ENCODE measurements at regions not wholly inside any gene's neighbourhood (a gene's known extent, or its start where the extent isn't known, plus 50 kb on each side); places are given as distances from the start of the nearest gene placed in this dataset.
"Not testable (repeated sequence)": the region's sequence is repeated elsewhere in the genome, so short reads cannot be mapped to it uniquely, and the experiment has no call there.

DNA sequence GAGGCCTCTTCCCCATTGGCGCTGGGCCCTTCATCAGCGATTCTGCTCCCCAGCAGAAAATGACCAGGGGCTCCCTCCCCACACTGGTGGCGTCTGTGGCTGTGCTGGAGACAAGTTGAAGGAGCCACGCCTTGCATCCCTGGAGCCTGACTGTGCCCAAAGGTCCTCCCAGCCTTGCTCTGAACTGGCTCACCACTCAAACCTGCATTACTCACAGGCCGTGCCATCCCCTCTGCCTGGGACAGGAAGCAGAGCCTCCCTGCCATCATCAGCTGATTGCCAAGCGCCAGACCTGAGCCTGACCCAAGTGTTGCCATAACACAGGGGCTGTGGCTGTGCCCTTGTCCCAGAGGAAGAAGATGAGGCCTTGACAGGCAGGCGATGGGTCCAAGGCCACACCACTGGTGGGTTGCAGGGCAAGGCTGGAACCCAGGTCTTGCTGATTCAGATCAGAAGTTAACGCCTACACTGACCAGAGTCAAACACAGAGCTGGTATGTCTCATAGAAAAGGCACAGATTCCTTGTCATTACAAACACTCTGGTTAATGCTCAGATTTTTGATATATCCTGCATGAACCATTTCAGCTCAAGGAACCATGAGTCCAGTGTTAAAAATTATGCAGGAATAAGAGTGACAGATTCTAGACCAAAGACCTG lies 151.1 kb downstream of the BCL2L11 start:
- not testable (repeated sequence) for DNase-seq (ENCODE audit: low read depth); H3K4me3 ChIP-seq (ENCODE audit: control insufficient read depth, low read depth, low read length)

DNA sequence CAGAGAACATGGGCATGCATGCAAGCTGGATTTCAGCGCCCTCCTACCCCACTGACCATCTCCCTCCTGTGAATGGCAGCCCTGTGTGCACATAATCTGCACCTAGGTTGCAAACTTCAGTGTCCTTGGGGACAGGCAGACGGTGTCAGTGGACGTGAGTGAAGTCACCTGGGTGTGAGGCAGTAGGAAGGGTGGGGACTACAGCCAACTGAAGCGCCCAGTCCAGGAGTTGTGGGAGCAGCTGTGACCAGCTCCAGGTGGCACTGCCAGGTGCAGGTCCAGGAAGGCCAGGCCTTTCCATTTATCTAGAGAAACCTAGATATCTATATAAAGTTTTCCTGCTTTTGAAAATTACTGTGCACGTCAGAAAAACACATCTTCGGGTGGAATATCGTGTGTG lies 152.3 kb downstream of the BCL2L11 start:
- not testable (repeated sequence) for H3K4me3 ChIP-seq (ENCODE audit: control insufficient read depth, low read depth, low read length); DNase-seq (ENCODE audit: low read depth)

DNA sequence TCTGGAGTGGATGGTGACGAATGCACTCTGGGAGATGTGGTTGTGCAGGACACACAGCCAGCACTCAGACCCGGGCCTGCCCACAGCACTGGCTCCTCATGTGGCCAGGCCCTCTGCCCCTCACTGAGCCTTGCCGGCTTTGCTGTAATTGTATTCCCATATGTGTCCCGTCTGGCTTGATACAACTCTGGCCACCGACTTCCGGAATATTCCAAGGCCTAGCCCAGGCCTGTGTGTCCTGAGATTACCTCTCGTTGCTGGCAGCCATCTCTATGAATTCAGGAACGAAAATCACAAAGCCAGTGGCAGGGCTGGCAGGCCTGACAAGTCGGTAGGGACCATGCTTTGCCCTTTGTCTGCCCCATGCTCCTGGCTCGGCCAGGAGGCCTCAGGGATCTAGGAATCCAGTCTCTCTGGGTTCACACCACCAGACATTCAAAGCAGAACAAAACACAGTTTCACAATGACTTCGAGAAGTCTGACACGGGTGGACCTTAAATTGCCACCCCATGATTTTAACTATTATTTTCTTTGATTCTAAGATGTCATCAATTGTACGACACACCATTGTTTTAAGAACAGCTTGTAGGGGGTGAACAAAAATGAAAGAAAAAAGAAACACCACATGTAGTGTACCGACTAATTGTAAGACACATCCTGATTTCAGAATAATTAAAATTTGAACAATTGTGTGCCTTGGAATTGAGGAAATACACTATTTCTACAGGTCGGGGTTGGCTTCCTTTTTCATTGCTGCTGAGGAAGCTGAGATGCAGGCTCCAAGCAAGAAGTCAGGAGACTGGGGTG lies 154.5 kb downstream of the BCL2L11 start:
- DNase-seq (ENCODE audit: low read depth); H3K4me3 ChIP-seq (ENCODE audit: control insufficient read depth, low read depth, low read length): not testable (repeated sequence)

DNA sequence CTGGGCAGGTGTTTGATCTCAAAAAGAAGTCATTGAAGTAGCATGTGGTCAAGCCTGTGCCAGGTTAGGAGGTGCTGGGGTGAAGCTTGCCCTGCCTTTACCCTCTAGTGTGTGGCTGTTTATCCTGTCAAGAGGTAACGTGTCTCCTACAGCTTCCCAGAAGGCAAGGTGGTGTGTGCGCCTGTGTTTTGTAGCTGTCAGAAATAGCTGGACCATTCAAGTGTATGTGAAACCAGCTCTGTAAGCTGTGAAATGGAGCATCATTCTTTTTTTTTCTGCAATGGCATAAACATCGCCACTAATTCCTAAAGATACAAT lies 155.1 kb downstream of the BCL2L11 start:
- not testable (repeated sequence) for H3K4me3 ChIP-seq (ENCODE audit: control insufficient read depth, low read depth, low read length); DNase-seq (ENCODE audit: low read depth)

DNA sequence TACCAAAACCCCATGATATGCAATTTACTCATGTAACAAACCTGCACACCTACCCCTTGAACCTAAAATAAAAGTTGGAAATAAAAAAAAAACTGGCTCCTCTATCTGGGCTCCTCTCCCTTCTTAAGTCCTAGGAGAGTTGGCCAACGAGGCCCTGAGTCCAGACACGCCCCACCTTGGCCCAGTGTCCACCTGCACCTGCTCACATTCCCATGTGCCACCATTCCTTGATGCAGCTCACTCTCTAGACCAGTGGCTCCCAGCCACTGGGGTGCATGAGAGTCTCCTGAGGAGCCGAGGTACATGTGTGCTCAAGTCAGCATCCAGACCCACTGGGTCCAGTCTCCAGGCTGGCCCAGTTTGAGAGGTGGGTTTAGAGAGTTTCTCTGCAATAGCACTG lies 157.4 kb downstream of the BCL2L11 start:
- not testable (repeated sequence) for DNase-seq (ENCODE audit: low read depth); H3K4me3 ChIP-seq (ENCODE audit: control insufficient read depth, low read depth, low read length)

DNA sequence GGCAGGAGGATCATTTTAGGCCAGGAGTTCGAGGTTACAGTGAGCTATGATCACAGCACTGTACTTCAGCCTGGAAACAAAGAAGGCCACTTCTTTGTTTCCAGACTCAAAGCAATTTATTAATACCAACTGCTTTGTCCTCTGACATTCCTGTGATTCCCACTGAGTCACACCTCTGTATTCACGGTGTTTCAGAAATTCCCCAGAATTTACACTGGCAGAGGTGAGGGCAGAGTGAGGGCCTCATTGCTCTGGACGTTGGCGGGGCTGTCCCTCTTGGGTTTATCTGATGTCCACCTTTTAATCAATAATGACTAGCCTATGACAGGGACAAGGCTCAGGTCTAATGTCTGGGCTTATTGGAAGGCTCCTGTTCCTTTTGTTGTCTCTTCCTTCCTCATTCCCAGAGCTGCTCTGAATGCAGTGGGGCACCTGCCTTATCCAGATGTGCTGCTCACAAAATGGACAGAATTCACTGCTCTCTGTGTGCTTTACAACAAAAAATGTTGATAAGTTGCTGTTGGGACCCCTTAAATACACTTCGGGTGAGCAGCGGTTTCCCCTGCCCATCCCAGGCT lies 160.1 kb downstream of the BCL2L11 start:
- not testable (repeated sequence) for H3K4me3 ChIP-seq (ENCODE audit: control insufficient read depth, low read depth, low read length); DNase-seq (ENCODE audit: low read depth)

DNA sequence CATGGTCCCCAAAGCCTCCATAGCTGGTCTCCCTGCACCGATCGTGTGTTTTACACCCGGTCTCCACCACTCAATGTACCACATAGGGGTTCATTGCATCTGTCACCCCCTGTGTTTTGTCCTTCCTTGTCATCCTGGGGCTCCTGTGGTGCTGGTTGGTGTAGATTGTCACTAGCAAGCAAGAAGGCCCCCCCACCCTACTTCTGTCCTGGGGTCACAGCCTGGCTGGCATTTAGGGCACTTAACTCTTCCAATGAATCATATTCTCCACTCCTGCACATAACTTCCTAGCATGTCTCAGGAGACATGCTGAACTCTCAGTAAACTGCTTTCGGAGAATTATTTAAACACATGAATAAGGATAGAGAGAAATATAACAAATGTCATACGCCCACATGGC lies 161.4 kb downstream of the BCL2L11 start:
- not testable (repeated sequence) for DNase-seq (ENCODE audit: low read depth); H3K4me3 ChIP-seq (ENCODE audit: control insufficient read depth, low read depth, low read length)

DNA sequence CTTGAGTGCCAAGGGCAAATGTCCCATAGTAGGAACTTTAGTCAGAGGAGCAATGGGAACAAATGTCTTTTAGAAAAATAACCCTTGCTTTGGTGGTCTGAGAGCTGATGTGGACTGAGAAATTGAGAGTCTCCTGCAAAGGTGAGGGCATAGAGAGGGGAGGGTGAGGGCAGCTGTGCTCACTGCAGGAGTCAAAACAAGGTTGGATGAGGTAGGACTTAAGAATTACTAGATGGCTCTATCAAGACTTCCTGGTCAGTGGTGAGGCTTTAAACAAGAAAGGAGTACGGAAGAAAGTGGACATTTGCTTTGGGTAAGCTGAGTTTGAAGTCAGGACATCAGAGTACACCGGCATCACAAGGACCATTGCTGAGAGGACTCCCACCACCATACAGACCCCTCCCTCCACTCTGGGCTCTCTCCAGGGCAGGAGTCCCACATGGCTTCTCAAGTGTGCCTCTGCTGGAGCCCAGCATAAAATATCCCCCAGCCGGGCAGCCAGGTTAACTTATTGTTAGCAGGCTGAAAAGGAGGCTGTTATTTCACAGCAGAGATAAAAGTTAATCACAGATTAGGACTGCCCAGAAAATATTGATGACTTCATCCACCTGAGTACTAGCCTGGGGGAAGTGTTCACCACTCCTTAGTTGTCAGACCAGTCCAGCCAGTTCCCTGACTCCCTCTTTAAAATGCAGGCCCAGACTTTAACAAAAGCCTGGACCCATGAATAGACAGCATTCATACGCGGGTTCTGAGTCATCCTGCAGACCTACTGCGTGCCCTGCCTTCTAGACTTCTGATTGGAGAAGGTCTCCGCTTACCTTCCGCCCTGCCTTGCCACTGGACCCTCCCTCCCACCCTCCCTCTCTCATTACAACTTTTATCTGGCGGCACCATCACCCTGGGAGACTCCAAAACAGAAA lies 167.2 kb downstream of the BCL2L11 start:
- not testable (repeated sequence) for DNase-seq (ENCODE audit: low read depth); H3K4me3 ChIP-seq (ENCODE audit: control insufficient read depth, low read depth, low read length)

DNA sequence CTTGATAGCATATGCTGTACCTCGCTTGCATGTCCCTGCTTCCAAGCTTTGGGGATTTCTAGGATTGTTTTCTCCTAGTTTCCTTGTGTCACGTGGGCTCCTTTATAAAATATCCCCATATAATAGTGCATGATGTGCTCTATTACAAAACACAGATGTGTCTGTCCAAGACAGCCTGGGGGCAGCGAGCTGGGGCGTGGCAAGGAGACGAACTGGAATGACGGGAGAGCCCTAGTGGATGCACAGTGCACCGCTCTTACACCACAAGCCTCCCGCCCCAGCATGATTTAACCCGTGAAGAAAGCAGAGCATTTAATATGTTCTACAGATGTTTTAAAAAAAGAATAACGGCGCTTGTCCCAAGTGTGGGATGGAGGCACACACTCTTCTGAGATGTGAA lies 169.7 kb downstream of the BCL2L11 start:
- not testable (repeated sequence) for H3K4me3 ChIP-seq (ENCODE audit: control insufficient read depth, low read depth, low read length)
- DNase-seq (ENCODE audit: low read depth) = peak; percentile 14

DNA sequence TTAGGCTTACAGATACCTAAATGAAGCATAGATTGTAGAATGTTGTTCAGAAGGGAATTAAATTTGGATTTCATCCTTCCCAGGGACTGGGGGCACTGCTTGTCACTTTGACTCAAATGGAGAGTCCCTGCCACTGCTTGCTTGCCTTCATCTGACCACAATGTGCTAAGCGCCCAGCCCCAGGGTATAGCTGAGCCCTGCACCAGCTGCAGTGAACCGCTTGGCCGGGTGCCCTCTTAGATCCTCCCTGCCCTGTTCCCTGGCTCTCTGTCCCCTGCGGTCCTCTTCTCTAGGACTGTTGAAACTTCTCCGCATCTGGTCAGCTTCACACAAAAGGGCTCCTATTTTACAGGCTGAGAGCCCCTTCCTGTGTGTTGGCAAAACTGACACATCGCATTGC lies 170.9 kb downstream of the BCL2L11 start:
- DNase-seq (ENCODE audit: low read depth); H3K4me3 ChIP-seq (ENCODE audit: control insufficient read depth, low read depth, low read length): not testable (repeated sequence)

DNA sequence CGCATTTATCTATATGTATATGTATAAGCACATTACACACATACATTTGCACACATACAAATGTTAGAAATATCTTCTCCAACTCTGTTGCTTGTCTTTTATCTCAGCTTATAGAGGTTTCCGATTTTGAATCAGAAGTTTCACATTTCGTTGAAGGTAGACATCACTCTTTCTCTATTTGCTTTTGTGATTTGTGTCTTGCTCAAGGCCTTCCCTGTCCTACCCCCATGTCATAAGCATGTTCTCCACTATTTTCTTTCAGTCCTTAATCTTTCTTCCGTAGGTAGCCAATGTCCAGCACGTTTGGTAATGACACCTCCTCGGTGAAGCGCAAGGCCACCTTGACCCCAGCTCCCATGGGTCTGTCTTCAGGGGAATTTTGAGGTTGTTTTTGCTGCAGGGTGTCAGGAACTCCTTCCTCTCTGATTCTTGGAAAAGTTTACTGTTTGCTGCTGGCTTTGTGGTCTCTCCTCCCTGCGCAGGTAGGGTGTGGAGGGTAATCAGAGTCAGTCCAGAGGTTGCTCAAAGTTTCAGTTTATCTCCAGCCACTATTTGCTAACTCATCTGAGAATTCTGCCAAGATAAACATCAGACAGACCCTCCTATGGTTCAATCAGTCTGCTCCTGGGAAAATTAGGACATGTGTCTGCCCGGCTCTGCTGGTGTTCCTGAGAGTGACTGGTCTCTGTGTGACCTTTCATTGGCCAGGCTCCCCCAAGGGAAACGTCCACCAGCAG lies 171.7 kb downstream of the BCL2L11 start:
- not testable (repeated sequence) for H3K4me3 ChIP-seq (ENCODE audit: control insufficient read depth, low read depth, low read length); DNase-seq (ENCODE audit: low read depth)

DNA sequence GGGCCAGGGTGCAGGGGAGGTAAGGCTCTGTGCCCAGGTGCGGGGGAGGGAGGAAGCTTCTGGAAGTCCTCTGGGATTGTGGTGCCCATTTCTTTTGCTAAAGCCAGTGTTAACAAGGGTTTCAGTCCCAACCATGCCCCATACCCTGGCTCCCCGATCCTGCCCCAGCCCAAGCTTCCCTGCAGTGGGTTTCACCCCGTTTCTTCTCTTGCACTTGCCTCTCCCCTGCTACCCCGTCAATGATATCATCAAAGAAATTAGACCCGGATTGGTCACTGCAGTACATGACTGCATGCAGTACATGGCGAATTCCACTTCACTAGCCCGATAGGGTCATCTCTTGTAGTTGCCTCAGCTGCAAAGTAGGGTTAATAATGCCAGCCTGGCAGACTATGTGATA lies 174.0 kb downstream of the BCL2L11 start:
- not testable (repeated sequence) for H3K4me3 ChIP-seq (ENCODE audit: control insufficient read depth, low read depth, low read length); DNase-seq (ENCODE audit: low read depth)

DNA sequence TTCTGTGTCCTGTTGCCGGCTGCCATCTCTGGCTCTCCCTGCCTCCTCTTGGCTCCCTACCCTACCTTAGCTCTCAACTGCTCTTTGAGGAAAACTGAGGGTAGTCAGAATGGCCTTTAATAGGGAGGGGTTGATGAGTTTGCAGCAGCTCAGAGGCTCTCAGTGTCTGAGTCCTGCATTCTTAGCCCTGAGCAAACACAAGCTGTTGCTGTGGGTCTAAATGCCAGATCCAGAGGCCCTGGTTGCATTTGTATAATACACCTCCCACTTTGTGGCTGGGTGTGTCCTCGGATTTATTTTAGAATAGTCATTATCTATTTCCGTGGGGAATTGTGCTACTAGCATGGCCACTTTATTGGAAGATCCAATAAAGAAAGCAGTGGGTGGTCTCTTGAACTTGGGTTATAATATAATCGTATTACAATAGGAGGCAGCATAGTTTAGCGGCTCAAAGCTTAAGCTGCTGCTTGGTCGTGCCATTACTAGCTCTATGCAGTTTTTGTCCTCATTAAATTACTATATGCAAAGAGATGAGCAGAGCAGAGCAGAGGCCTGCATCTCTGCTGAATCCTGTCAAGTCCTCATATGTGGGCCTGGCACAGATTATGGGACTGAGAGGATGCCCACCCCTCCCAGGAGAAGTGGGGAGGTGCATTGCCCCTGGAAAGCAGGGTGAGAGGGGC lies 175.5 kb downstream of the BCL2L11 start:
- DNase-seq (ENCODE audit: low read depth); H3K4me3 ChIP-seq (ENCODE audit: control insufficient read depth, low read depth, low read length): not testable (repeated sequence)

DNA sequence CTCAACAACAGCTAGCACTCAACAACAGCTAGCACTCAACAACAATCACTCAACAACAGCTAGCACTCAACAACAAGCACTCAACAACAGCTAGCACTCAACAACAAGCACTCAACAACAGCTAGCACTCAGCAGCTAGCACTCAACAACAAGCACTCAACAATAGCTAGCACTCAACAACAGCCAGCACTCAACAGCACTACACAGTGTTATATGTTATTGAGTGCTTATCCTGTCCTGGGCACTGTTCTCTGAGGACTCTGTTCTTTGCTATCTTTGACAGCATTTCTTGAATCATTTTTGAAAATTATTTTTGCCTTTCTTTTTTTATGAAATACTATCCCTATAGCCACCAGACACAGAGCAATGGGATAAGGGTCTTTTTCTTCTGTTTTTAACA lies 176.4 kb downstream of the BCL2L11 start:
- not testable (repeated sequence) for DNase-seq (ENCODE audit: low read depth); H3K4me3 ChIP-seq (ENCODE audit: control insufficient read depth, low read depth, low read length)

DNA sequence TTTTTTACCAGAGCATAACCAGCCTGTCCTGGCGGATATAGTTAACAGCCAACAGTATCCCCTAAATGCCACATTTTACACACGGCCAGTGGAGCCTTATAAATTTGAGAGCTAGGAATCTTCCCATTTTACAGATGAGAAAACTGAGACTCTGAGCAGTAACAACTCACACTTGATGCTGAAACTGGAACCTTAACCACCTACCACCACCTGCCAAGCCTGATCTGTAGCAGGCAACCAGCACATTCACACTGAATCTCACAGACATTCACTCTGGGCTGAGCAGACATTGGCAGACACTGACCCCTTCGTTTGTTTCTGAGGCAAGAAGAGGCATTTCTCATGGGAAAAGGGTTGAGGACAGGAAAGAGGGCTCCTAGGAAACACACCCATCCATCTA lies 178.2 kb downstream of the BCL2L11 start:
- H3K4me3 ChIP-seq (ENCODE audit: control insufficient read depth, low read depth, low read length); DNase-seq (ENCODE audit: low read depth): not testable (repeated sequence)

DNA sequence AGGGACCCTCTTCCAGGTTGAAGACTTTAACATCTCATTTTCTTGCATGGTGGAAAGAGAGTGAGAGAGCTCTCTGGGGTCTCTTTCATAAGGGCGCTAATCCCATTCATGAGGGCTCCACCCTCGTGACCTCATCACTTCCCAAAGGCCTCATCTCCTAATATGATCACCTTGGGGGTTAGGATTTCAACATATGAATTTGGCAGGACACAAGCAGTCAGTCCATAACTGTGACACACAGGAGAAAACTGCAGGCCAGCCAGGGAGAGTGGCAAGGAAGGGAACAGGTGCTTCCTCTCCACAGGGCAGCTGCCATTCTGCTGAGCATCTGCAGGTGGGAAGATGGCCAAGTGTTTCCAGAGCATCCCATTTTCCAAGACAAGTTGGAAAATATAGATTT lies 178.9 kb downstream of the BCL2L11 start:
- not testable (repeated sequence) for H3K4me3 ChIP-seq (ENCODE audit: control insufficient read depth, low read depth, low read length); DNase-seq (ENCODE audit: low read depth)

DNA sequence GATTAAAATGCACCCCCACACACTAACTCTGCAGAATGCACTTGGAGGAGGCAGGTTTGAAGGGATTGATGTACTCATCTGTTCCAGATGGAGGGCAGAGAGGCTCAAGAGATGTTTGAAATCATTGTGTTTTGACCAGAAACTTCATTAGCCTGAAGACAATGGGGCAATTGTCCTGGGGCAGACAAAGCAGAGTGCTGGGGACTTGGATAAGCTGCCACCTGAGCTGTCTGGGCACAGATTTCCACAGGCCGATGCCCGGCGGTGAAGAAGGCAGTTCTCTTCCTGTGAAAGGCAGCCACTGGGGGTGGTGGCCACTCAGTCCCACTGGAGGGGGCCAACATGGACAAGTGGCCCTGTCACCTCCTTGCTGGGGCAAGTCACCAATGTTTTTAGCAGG lies 181.0 kb downstream of the BCL2L11 start:
- H3K4me3 ChIP-seq (ENCODE audit: control insufficient read depth, low read depth, low read length); DNase-seq (ENCODE audit: low read depth): not testable (repeated sequence)

Measured in fibroblast of mammary gland (primary cell).